ENCODE measurements at regions not wholly inside any gene's neighbourhood (a gene's known extent, or its start where the extent isn't known, plus 50 kb on each side); places are given as distances from the start of the nearest gene placed in this dataset.

DNA sequence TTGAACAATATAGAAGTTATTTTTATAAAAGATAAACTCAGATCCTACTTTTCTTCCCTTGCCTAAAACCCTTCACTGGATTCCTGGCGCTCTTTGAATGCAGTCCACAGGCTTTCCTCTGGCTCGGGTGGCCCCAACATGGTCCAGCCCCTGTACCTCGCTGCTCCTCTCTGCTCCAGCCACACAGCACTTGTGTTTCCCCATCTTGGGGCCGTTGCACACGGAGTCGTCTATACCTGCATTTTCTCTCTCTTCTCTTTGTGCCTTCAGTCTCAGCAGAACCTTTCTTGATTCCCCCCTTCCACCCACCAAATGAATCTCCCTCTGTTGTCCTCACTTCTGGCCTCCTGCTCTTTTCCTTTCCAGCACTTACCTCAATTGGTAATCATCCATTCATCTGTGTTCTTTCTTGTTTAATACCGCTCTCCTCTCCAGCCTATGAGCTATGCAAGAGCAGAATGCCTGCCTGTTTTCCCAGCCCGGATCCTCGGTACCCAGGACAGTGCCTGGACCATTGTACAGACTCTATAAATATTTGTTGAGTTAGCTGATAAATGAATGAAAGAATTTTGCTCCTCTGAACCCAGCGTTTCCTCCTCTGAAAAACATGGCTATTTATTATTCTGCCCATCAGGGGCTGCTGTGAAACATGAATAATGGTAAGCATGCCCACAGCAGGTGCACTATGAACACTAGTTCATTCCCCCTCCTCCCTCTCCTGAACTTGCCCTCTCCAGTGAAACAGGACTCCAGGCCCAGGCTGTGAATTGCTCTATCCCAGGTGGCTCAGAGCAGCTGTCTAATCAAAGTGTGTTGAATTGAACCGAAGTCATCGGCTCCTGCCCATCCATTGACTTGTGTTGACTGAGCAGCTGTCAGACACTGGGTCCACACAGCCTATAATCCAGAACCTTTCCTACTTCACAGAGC, 266.9 kb downstream of the PTPRU start:
- ATAC-seq = no peak
- TF ChIP-seq CSDC2 (CRISPR knock-in tag; IDR thresholded peaks at IDR 0.05) (no peak), ESRRG (CRISPR knock-in tag; IDR thresholded peaks at IDR 0.05) (no peak), BACH2 (CRISPR knock-in tag; IDR thresholded peaks at IDR 0.05; ENCODE audit: borderline replicate concordance) (no peak), ZFP30 (CRISPR knock-in tag; IDR thresholded peaks at IDR 0.05) (no peak), PPARA (CRISPR knock-in tag; IDR thresholded peaks at IDR 0.05; ENCODE audit: borderline replicate concordance) (no peak), TSHZ2 (CRISPR knock-in tag; IDR thresholded peaks at IDR 0.05) (no peak), OSR1 (CRISPR knock-in tag; IDR thresholded peaks at IDR 0.05) (no peak), TCF4 (CRISPR knock-in tag; IDR thresholded peaks at IDR 0.05; ENCODE audit: borderline replicate concordance) (no peak), RARB (CRISPR knock-in tag; IDR thresholded peaks at IDR 0.05) (no peak)

DNA sequence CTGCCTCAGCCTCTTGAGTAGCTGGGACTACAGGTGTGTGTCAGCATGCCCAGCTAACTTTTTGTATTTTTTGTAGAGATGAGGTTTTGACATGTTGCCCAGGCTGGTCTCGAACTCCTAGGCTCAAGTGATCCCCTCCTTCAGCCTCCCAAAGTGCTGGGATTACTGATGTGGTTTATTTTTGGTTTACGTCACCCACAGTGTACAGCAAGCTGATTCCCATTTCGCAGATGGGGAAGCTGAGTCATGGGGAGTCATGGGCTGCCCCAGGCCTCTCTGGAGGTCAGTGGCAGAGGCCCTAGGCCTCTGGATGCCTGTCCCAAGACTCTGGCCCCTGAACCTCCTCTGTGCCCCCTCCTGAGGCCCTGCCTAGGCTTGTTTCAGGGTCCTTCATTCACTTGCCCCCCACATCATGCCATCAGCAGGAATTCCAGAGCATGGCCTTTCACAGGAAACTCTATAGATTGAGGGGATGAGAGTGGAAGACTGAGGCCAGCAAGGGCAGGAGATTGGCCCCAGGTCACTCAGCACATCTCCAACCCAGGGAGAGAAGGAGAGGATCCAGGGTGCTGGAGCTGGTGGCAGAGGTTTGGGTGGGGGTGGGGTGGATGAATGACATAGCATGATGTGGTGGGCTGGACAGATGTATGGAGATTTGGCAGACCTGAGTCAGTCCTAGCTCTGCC, 266.0 kb downstream of the PTPRU start:
- no peak for TF ChIP-seq RARB (CRISPR knock-in tag; IDR thresholded peaks at IDR 0.05)
- TF ChIP-seq PATZ1 (CRISPR knock-in tag; IDR thresholded peaks at IDR 0.05; ENCODE audit: borderline replicate concordance) = no peak
- no peak for TF ChIP-seq TSHZ2 (CRISPR knock-in tag; IDR thresholded peaks at IDR 0.05)
- TF ChIP-seq ZNF70 (CRISPR knock-in tag; IDR thresholded peaks at IDR 0.05) = no peak
- TF ChIP-seq ARNTL (CRISPR knock-in tag; IDR thresholded peaks at IDR 0.05; ENCODE audit: borderline replicate concordance, low read depth) = no peak
- no peak for ATAC-seq

- no peak for TF ChIP-seq GLIS3 (CRISPR knock-in tag; IDR thresholded peaks at IDR 0.05)
- no peak for TF ChIP-seq ZNF565 (CRISPR knock-in tag; conservative IDR thresholded peaks at IDR 0.05; ENCODE audit: low read depth)
- TF ChIP-seq, protein P1, sequence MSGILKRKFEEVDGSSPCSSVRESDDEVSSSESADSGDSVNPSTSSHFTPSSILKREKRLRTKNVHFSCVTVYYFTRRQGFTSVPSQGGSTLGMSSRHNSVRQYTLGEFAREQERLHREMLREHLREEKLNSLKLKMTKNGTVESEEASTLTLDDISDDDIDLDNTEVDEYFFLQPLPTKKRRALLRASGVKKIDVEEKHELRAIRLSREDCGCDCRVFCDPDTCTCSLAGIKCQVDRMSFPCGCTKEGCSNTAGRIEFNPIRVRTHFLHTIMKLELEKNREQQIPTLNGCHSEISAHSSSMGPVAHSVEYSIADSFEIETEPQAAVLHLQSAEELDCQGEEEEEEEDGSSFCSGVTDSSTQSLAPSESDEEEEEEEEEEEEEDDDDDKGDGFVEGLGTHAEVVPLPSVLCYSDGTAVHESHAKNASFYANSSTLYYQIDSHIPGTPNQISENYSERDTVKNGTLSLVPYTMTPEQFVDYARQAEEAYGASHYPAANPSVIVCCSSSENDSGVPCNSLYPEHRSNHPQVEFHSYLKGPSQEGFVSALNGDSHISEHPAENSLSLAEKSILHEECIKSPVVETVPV (CRISPR knock-in tag; IDR thresholded peaks at IDR 0.05) = no peak
- no peak for TF ChIP-seq SNAI2 (CRISPR knock-in tag; IDR thresholded peaks at IDR 0.05)
- no peak for TF ChIP-seq PATZ1 (CRISPR knock-in tag; IDR thresholded peaks at IDR 0.05; ENCODE audit: borderline replicate concordance)
- no peak for TF ChIP-seq OSR1 (CRISPR knock-in tag; IDR thresholded peaks at IDR 0.05)
- no peak for TF ChIP-seq ZNF8 (CRISPR knock-in tag; IDR thresholded peaks at IDR 0.05)
- no peak for TF ChIP-seq TOX (CRISPR knock-in tag; IDR thresholded peaks at IDR 0.05; ENCODE audit: borderline replicate concordance)
- no peak for ATAC-seq
Observed at GRCh38 chr1:29501227-29501976, 265.1 kb downstream of the PTPRU start.
